NT2/D1 (cell line): ENCODE measurements at regions not wholly inside any gene's neighbourhood (a gene's known extent, or its start where the extent isn't known, plus 50 kb on each side); places are given as distances from the start of the nearest gene placed in this dataset.

Source experiments
- DNase-seq: peaks from one replicate; pipeline ENCODE4 v3.0.0-alpha.2; 2011; ENCODE audit warnings: low read depth, low spot score
- H3K27me3 ChIP-seq: 2 replicates; pipeline ENCODE4 v1.6.0; 2011; ENCODE audit warnings: mild to moderate bottlenecking; ENCODE audit not compliant: insufficient read length, insufficient read depth
- H3K36me3 ChIP-seq: 2 replicates; pipeline ENCODE4 v1.6.1; 2011; ENCODE audit warnings: mild to moderate bottlenecking, low read length, mixed read lengths; ENCODE audit not compliant: insufficient read depth, insufficient read length
- H3K4me1 ChIP-seq: 2 replicates; pipeline ENCODE4 v1.5.1; 2011; ENCODE audit not compliant: insufficient read depth, insufficient read length
- H3K4me3 ChIP-seq: 2 replicates; pipeline ENCODE4 v1.5.1; 2011; ENCODE audit warnings: low read depth; ENCODE audit not compliant: insufficient read length
- H3K9ac ChIP-seq: 2 replicates; pipeline ENCODE4 v1.6.0; 2011; ENCODE audit warnings: low read depth; ENCODE audit not compliant: insufficient read length
- H3K9me3 ChIP-seq: 2 replicates; pipeline ENCODE4 v1.5.1; 2011; ENCODE audit warnings: mild to moderate bottlenecking, low read length; ENCODE audit not compliant: insufficient read depth
- SUZ12 ChIP-seq: IDR thresholded peaks from 2 replicates; pipeline ENCODE4 v1.6.1; 2011; ENCODE audit not compliant: insufficient read length, insufficient read depth; ENCODE audit errors: extremely low read depth
- YY1 ChIP-seq: IDR thresholded peaks from 2 replicates; pipeline ENCODE4 v1.6.1; 2011; ENCODE audit not compliant: insufficient read length, insufficient read depth
- ZNF274 ChIP-seq: IDR thresholded peaks from 2 replicates; pipeline ENCODE4 v1.6.1; 2011; ENCODE audit warnings: mild to moderate bottlenecking, low read depth, low read length

GRCh38 chr3:24810881-24811280, 316.2 kb upstream of the THRB start:
- no peaks in the 10 kb centered on the region for H3K9me3 ChIP-seq
- H3K9ac ChIP-seq, result no peak overlapping the region
- no peak overlapping the region for H3K4me3 ChIP-seq
- H3K36me3 ChIP-seq, result no peaks in the 10 kb centered on the region
- no peaks in the 10 kb centered on the region for H3K4me1 ChIP-seq
- H3K27me3 ChIP-seq, result no peaks in the 10 kb centered on the region
- TF ChIP-seq SUZ12 (no peak), YY1 (no peak), ZNF274 (no peak)
- no peak for DNase-seq

GRCh38 chr3:24812116-24812515, 317.5 kb upstream of the THRB start:
- Histone ChIP-seq H3K36me3 (no peaks in the 10 kb centered on the region), H3K4me1 (no peaks in the 10 kb centered on the region), H3K27me3 (no peaks in the 10 kb centered on the region), H3K4me3 (no peak overlapping the region), H3K9ac (no peak overlapping the region), H3K9me3 (no peaks in the 10 kb centered on the region)
- DNase-seq, result no peak
- TF ChIP-seq ZNF274, result no peak
- no peak for TF ChIP-seq SUZ12
- TF ChIP-seq YY1, result no peak

- H3K9me3 ChIP-seq, result no peaks in the 10 kb centered on the region; the same call in 1 of the 2 replicates
- H3K4me3 ChIP-seq, result no peak overlapping the region
- DNase-seq, result no peak
- H3K4me1 ChIP-seq, result no peaks in the 10 kb centered on the region
- TF ChIP-seq ZNF274 (no peak), SUZ12 (no peak), YY1 (no peak)
- H3K27me3 ChIP-seq, result no peaks in the 10 kb centered on the region
- H3K36me3 ChIP-seq, result no peaks in the 10 kb centered on the region
- no peak overlapping the region for H3K9ac ChIP-seq
Observed at GRCh38 chr3:24818055-24818454, 323.4 kb upstream of the THRB start.

GRCh38 chr3:24828011-24828410, 333.4 kb upstream of the THRB start:
- Histone ChIP-seq H3K9ac (no peak overlapping the region), H3K4me3 (no peak overlapping the region), H3K27me3 (peaks cover 58% of the 10 kb centered on the region), H3K9me3 (no peaks in the 10 kb centered on the region), H3K4me1 (no peaks in the 10 kb centered on the region), H3K36me3 (no peaks in the 10 kb centered on the region)
- TF ChIP-seq YY1 (no peak), SUZ12 (no peak), ZNF274 (no peak)
- DNase-seq, result no peak

GRCh38 chr3:24828551-24828950, 333.9 kb upstream of the THRB start:
- Histone ChIP-seq H3K9me3 (no peaks in the 10 kb centered on the region), H3K27me3 (peaks cover 60% of the 10 kb centered on the region), H3K36me3 (no peaks in the 10 kb centered on the region), H3K9ac (peak overlapping the region; percentile 4), H3K4me1 (no peaks in the 10 kb centered on the region), H3K4me3 (peak overlapping the region; percentile 32)
- DNase-seq, result no peak
- TF ChIP-seq YY1 (no peak), ZNF274 (no peak), SUZ12 (no peak)

GRCh38 chr3:24829011-24829581, 334.4 kb upstream of the THRB start:
- Histone ChIP-seq H3K4me1 (no peaks in the 10 kb centered on the region), H3K36me3 (no peaks in the 10 kb centered on the region), H3K9ac (peak overlapping the region; percentile 77), H3K4me3 (peak overlapping the region; percentile 59), H3K9me3 (no peaks in the 10 kb centered on the region), H3K27me3 (peaks cover 60% of the 10 kb centered on the region)
- no peak for DNase-seq
- TF ChIP-seq YY1 (no peak), ZNF274 (no peak), SUZ12 (no peak)

GRCh38 chr3:24829629-24830229, 335.1 kb upstream of the THRB start:
- DNase-seq, result no peak
- H3K4me1 ChIP-seq, result no peaks in the 10 kb centered on the region
- no peaks in the 10 kb centered on the region for H3K36me3 ChIP-seq
- no peaks in the 10 kb centered on the region for H3K9me3 ChIP-seq
- H3K27me3 ChIP-seq, result peaks cover 60% of the 10 kb centered on the region
- peak overlapping the region; percentile 59 for H3K4me3 ChIP-seq
- TF ChIP-seq YY1, result no peak
- no peak for TF ChIP-seq ZNF274
- TF ChIP-seq SUZ12, result peak; percentile 65
- peak overlapping the region; percentile 77 for H3K9ac ChIP-seq
